IPS-18c (cell line): ENCODE measurements at regions not wholly inside any gene's neighbourhood (a gene's known extent, or its start where the extent isn't known, plus 50 kb on each side); places are given as distances from the start of the nearest gene placed in this dataset.

ENCODE experiments used
- H3K4me3 ChIP-seq: 2 replicates; pipeline ENCODE4 v1.7.0; 2013; ENCODE audit warnings: low read depth, mild to moderate bottlenecking, low read length, moderate library complexity; ENCODE audit not compliant: insufficient read depth
- H3K9me3 ChIP-seq: one replicate; pipeline ENCODE4 v1.6.1; 2013; ENCODE audit warnings: mild to moderate bottlenecking, low read length, moderate library complexity; ENCODE audit not compliant: control insufficient read depth, insufficient read depth

GRCh38 chr9:103894184-103894583 lies 199.9 kb upstream of the SMC2 start:
- no peaks in the 10 kb centered on the region for H3K9me3 ChIP-seq
- H3K4me3 ChIP-seq = no peak overlapping the region

- Histone ChIP-seq H3K4me3 (no peak overlapping the region), H3K9me3 (no peaks in the 10 kb centered on the region)
Observed at GRCh38 chr9:103898550-103898949, 195.6 kb upstream of the SMC2 start.

- H3K9me3 ChIP-seq = no peaks in the 10 kb centered on the region
Observed at GRCh38 chr9:103899866-103900265, 194.2 kb upstream of the SMC2 start.

GRCh38 chr9:103900466-103900865 lies 193.6 kb upstream of the SMC2 start:
- H3K9me3 ChIP-seq = no peaks in the 10 kb centered on the region
- no peak overlapping the region for H3K4me3 ChIP-seq

More at GRCh38 chr9:103899866-103900265, 194.2 kb upstream of the SMC2 start:
- H3K4me3 ChIP-seq = no peak overlapping the region

GRCh38 chr9:103902263-103902662 lies 191.8 kb upstream of the SMC2 start:
- no peaks in the 10 kb centered on the region for H3K9me3 ChIP-seq
- H3K4me3 ChIP-seq = no peak overlapping the region

GRCh38 chr9:103904242-103904641 lies 189.9 kb upstream of the SMC2 start:
- Histone ChIP-seq H3K4me3 (no peak overlapping the region), H3K9me3 (no peaks in the 10 kb centered on the region)

GRCh38 chr9:103913899-103914298 lies 180.2 kb upstream of the SMC2 start:
- Histone ChIP-seq H3K4me3 (no peak overlapping the region), H3K9me3 (no peaks in the 10 kb centered on the region)

GRCh38 chr9:103919605-103920209 lies 174.4 kb upstream of the SMC2 start:
- Histone ChIP-seq H3K9me3 (no peaks in the 10 kb centered on the region), H3K4me3 (no peak overlapping the region)

GRCh38 chr9:103928442-103928841 lies 165.7 kb upstream of the SMC2 start:
- Histone ChIP-seq H3K9me3 (no peaks in the 10 kb centered on the region), H3K4me3 (no peak overlapping the region)

- H3K9me3 ChIP-seq = no peaks in the 10 kb centered on the region
- no peak overlapping the region for H3K4me3 ChIP-seq
Observed at GRCh38 chr9:103941104-103941503, 153.0 kb upstream of the SMC2 start.

- no peaks in the 10 kb centered on the region for H3K9me3 ChIP-seq
- H3K4me3 ChIP-seq = no peak overlapping the region
Observed at GRCh38 chr9:103942200-103942599, 151.9 kb upstream of the SMC2 start.

GRCh38 chr9:103942651-103943050 lies 151.5 kb upstream of the SMC2 start:
- Histone ChIP-seq H3K4me3 (no peak overlapping the region), H3K9me3 (no peaks in the 10 kb centered on the region)

GRCh38 chr9:103949096-103949495 lies 145.0 kb upstream of the SMC2 start:
- H3K4me3 ChIP-seq = no peak overlapping the region
- no peaks in the 10 kb centered on the region for H3K9me3 ChIP-seq

- H3K4me3 ChIP-seq = no peak overlapping the region
- no peaks in the 10 kb centered on the region for H3K9me3 ChIP-seq
Observed at GRCh38 chr9:103977163-103977562, 116.9 kb upstream of the SMC2 start.

- H3K9me3 ChIP-seq = no peaks in the 10 kb centered on the region
- no peak overlapping the region for H3K4me3 ChIP-seq
Observed at GRCh38 chr9:103978396-103978795, 115.7 kb upstream of the SMC2 start.

- no peaks in the 10 kb centered on the region for H3K9me3 ChIP-seq
- H3K4me3 ChIP-seq = no peak overlapping the region
Observed at GRCh38 chr9:103981912-103982311, 112.2 kb upstream of the SMC2 start.

GRCh38 chr9:103985077-103985476 lies 109.0 kb upstream of the SMC2 start:
- no peak overlapping the region for H3K4me3 ChIP-seq
- H3K9me3 ChIP-seq = no peaks in the 10 kb centered on the region

- Histone ChIP-seq H3K4me3 (no peak overlapping the region), H3K9me3 (no peaks in the 10 kb centered on the region)
Observed at GRCh38 chr9:103988821-103989220, 105.3 kb upstream of the SMC2 start.

GRCh38 chr9:103990311-103990710 lies 103.8 kb upstream of the SMC2 start:
- Histone ChIP-seq H3K4me3 (no peak overlapping the region), H3K9me3 (no peaks in the 10 kb centered on the region)
